ENCODE measurements at regions not wholly inside any gene's neighbourhood (a gene's known extent, or its start where the extent isn't known, plus 50 kb on each side); places are given as distances from the start of the nearest gene placed in this dataset.
"Not testable (repeated sequence)": the region's sequence is repeated elsewhere in the genome, so short reads cannot be mapped to it uniquely, and the experiment has no call there.

GRCh38 chr18:51260118-51260517 is 62.6 kb upstream of the MEX3C start:
- DNase-seq (ENCODE audit: low read depth), result no peak
- H3K4me3 ChIP-seq (ENCODE audit: low read depth, low read length), result no peak overlapping the region

GRCh38 chr18:51266077-51266476 is 68.6 kb upstream of the MEX3C start:
- DNase-seq (ENCODE audit: low read depth); H3K4me3 ChIP-seq (ENCODE audit: low read depth, low read length): not testable (repeated sequence)

More at GRCh38 chr18:51260118-51260517, 62.6 kb upstream of the MEX3C start:
- TF ChIP-seq, protein P1, sequence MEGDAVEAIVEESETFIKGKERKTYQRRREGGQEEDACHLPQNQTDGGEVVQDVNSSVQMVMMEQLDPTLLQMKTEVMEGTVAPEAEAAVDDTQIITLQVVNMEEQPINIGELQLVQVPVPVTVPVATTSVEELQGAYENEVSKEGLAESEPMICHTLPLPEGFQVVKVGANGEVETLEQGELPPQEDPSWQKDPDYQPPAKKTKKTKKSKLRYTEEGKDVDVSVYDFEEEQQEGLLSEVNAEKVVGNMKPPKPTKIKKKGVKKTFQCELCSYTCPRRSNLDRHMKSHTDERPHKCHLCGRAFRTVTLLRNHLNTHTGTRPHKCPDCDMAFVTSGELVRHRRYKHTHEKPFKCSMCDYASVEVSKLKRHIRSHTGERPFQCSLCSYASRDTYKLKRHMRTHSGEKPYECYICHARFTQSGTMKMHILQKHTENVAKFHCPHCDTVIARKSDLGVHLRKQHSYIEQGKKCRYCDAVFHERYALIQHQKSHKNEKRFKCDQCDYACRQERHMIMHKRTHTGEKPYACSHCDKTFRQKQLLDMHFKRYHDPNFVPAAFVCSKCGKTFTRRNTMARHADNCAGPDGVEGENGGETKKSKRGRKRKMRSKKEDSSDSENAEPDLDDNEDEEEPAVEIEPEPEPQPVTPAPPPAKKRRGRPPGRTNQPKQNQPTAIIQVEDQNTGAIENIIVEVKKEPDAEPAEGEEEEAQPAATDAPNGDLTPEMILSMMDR (IDR thresholded peaks at IDR 0.05; ENCODE audit: insufficient read depth, low read length), result no peak

- no peak overlapping the region for H3K4me3 ChIP-seq (ENCODE audit: low read depth, low read length)
- TF ChIP-seq, protein P1 (IDR thresholded peaks at IDR 0.05; ENCODE audit: insufficient read depth, low read length), result no peak
- no peak for DNase-seq (ENCODE audit: low read depth)
Observed at GRCh38 chr18:51266773-51267172, 69.3 kb upstream of the MEX3C start.

- TF ChIP-seq, protein P1 (IDR thresholded peaks at IDR 0.05; ENCODE audit: insufficient read depth, low read length), result no peak
- no peak for DNase-seq (ENCODE audit: low read depth)
- no peak overlapping the region for H3K4me3 ChIP-seq (ENCODE audit: low read depth, low read length)
Observed at GRCh38 chr18:51273437-51273836, 76.0 kb upstream of the MEX3C start.

DNA sequence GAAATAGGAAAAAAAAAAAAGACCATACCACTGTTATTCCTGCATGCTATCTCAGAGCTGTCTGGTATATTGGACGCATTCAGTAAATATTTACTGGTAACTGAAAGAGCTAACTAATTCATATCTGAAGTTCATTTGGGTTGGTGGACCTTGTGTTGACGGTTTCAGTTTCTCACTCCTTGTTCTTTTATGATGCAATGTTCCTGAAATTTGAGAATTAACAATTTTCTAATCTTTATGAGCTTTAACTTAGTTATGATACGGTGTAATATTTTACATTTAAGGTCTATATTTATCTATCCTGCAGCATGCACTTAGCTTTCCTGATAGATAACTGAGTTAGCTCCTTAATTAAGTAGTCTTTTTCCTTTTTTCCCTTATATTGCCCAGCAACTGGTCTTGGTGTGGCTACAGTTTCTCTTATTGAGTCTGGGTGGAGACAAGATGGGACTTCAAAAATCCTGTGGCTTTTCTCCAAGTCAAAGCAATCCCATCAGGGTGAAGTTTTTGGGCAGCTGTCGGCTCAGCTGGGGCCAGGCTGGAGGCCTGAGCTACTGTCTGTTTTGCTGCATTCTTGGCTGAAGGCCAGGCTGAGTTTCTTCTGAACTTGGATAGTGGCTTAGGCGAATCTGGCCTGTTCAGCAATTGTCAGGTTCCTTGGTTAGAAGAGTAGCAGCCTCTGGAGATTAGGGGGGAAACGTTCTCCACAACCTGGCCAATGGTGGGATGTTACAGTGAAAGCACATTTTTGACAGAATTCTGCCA is 78.4 kb upstream of the MEX3C start:
- peak; percentile 22 for DNase-seq (ENCODE audit: low read depth)
- TF ChIP-seq, protein P1 (IDR thresholded peaks at IDR 0.05; ENCODE audit: insufficient read depth, low read length), result no peak
- H3K4me3 ChIP-seq (ENCODE audit: low read depth, low read length), result no peak overlapping the region

DNA sequence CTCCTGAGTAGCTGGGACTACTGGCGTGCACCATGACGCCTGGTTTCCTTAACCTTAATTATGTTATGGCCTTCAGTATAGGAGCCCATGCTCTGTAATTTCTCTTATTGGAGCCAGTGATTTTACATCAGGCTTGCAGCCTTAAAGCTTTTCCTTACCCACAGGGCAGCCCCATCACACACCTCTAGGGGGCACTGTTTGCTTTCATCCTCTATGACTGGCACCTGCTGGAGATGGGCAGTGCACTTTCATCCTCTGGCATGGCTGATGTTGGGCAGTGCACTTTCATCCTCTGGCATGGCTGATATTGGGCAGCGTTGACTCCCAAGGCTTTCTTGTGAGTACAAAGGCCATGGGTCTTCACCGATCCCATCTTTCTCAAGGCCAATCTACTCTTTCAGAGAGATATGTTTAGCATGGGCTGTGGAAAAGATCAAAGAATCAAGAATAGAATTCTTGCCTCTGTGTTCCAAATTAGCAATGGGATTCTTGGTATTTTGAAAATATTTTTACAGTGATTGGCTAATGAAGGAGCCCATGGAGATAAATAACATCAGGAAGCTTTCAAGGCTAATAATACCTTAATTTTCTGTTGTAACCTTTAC is 80.7 kb upstream of the MEX3C start:
- DNase-seq (ENCODE audit: low read depth), result peak; percentile 10
- H3K4me3 ChIP-seq (ENCODE audit: low read depth, low read length), result no peak overlapping the region
- TF ChIP-seq, protein P1 (IDR thresholded peaks at IDR 0.05; ENCODE audit: insufficient read depth, low read length), result peak; percentile 51

DNA sequence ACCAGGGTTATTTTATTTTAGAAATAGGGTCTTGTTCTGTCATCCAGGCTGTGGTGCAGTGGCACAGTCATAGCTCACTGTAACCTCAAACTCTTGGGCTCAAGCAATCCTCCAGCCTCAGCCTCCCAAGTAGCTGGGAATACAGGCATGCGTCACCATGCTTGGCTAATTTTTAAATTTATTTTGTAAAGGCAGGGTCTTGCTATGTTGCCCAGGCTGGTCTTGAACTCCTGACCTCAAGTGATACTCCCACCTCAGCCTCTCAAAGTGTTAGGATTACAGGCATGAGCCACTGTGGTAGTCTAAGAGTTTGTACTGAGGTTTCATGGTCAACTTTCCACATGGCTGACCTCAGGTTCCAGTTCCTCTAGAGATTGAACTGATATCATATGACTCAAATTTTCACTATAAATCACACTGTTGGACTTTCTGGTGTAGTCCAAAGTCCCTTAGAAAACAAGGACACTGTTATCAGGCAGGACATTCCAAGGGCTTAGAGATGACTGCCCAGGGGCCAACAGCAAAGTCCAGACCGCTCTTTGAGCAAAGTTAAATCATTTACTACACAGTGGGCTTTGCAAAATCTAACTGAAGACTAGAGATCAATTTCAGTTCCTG is 82.0 kb upstream of the MEX3C start:
- TF ChIP-seq, protein P1 (IDR thresholded peaks at IDR 0.05; ENCODE audit: insufficient read depth, low read length), result no peak
- H3K4me3 ChIP-seq (ENCODE audit: low read depth, low read length), result no peak overlapping the region
- DNase-seq (ENCODE audit: low read depth), result no peak
